ENCODE measurements at regions not wholly inside any gene's neighbourhood (a gene's known extent, or its start where the extent isn't known, plus 50 kb on each side); places are given as distances from the start of the nearest gene placed in this dataset.

DNA sequence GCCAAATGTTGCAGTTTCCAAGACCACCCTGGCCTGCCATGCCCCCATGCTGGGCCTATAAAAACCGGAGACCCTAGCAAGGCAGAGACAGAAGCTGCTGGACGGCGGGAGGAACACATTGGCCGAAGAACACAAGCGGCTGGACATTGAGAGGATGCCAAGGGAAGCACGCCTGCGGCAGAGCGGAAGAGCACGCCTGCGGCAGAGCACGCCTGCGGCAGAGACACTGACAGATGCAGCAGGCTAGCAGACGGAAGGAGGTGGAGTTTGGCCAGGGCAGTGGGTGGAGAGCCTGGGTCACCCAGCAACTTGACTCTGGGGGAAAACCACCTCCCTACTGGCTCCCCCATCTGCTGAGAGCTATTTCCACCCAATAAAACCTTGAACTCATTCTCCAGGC is 322.3 kb upstream of the TBL1XR1 start:
- intact Hi-C loops (cut with micrococcal nuclease; ENCODE audit: unreplicated experiment) (no loop called here), in situ Hi-C loops (cut with HindIII; ENCODE audit: extremely low pct_ligation_motif_present, low pct_unique_long_range_greater_than_20kb) (no loop called here)
- no TSS peak for BruUV-seq (replicated peaks)
- no peak overlapping the region for H3K4me3 ChIP-seq (replicated peaks in 1 of 3; ENCODE audit: insufficient read depth in 1 of 3, low read depth in 2 of 3, low read length in 3 of 3)
- ATAC-seq (no peak), DNase-seq (ENCODE audit: low spot score) (no peak), FAIRE-seq (no peak)
- WGBS (ENCODE audit: low lambda C conversion rate) = 93% methylated on average over 13 of the region's 13 CpGs
- H4K20me1 ChIP-seq (ENCODE audit: insufficient read depth, low read length) = no peaks in the 10 kb centered on the region
- no peaks in the 10 kb centered on the region for H3K27me3 ChIP-seq (ENCODE audit: control insufficient read depth in 1 of 2, insufficient read depth in 2 of 2, low read length in 2 of 2)
- H3K4me2 ChIP-seq (ENCODE audit: low read depth, low read length) = no peak overlapping the region
- H3K36me3 ChIP-seq (replicated peaks in 1 of 2; ENCODE audit: control insufficient read depth in 1 of 2, insufficient read depth in 2 of 2, low read length in 2 of 2) = no peaks in the 10 kb centered on the region
- H3K4me1 ChIP-seq (ENCODE audit: insufficient read depth, low read length) = peaks cover 59% of the 10 kb centered on the region
- no peak overlapping the region for H2AFZ ChIP-seq (ENCODE audit: low read length)
- no peak for TF ChIP-seq SP1 (IDR thresholded peaks at IDR 0.05)
- TF ChIP-seq SP1 (CRISPR knock-in tag; IDR thresholded peaks at IDR 0.05) = no peak
- TF ChIP-seq ZNF629 (CRISPR knock-in tag; conservative IDR thresholded peaks at IDR 0.05) = no peak
- TF ChIP-seq NCOA2 (CRISPR knock-in tag; IDR thresholded peaks at IDR 0.05) = no peak
- no peak for TF ChIP-seq HOXA5 (CRISPR knock-in tag; IDR thresholded peaks at IDR 0.05)
- TF ChIP-seq ZFP90 (CRISPR knock-in tag; IDR thresholded peaks at IDR 0.05; ENCODE audit: borderline replicate concordance) = no peak
- TF ChIP-seq ATF7-NPFF (CRISPR knock-in tag; IDR thresholded peaks at IDR 0.05; ENCODE audit: low read depth) = no peak
- TF ChIP-seq NBN (conservative IDR thresholded peaks at IDR 0.05) = no peak
- TF ChIP-seq YEATS4 (CRISPR knock-in tag; IDR thresholded peaks at IDR 0.05; ENCODE audit: borderline replicate concordance) = no peak
- no peak for TF ChIP-seq RBAK (CRISPR knock-in tag; IDR thresholded peaks at IDR 0.05)
- TF ChIP-seq, protein P1, sequence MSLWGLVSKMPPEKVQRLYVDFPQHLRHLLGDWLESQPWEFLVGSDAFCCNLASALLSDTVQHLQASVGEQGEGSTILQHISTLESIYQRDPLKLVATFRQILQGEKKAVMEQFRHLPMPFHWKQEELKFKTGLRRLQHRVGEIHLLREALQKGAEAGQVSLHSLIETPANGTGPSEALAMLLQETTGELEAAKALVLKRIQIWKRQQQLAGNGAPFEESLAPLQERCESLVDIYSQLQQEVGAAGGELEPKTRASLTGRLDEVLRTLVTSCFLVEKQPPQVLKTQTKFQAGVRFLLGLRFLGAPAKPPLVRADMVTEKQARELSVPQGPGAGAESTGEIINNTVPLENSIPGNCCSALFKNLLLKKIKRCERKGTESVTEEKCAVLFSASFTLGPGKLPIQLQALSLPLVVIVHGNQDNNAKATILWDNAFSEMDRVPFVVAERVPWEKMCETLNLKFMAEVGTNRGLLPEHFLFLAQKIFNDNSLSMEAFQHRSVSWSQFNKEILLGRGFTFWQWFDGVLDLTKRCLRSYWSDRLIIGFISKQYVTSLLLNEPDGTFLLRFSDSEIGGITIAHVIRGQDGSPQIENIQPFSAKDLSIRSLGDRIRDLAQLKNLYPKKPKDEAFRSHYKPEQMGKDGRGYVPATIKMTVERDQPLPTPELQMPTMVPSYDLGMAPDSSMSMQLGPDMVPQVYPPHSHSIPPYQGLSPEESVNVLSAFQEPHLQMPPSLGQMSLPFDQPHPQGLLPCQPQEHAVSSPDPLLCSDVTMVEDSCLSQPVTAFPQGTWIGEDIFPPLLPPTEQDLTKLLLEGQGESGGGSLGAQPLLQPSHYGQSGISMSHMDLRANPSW (CRISPR knock-in tag; IDR thresholded peaks at IDR 0.05; ENCODE audit: borderline replicate concordance) = no peak
- TF ChIP-seq AKAP8 (CRISPR knock-in tag; IDR thresholded peaks at IDR 0.05) = no peak
- H3K9me3 ChIP-seq (ENCODE audit: low read length) = no peaks in the 10 kb centered on the region
- H3K9ac ChIP-seq (ENCODE audit: insufficient read depth, low read depth, low read length) = no peak overlapping the region
- ChIA-PET CTCF (ENCODE audit: low intra/inter-chr PET ratio, low total read pairs) (no interaction called here), POLR2A (no interaction called here)
- H3K79me2 ChIP-seq (ENCODE audit: insufficient read depth, low read length) = no peaks in the 10 kb centered on the region
- H3K27ac ChIP-seq (ENCODE audit: extremely low read length, insufficient read depth, low read length) = no peak overlapping the region
